ENCODE measurements at regions not wholly inside any gene's neighbourhood (a gene's known extent, or its start where the extent isn't known, plus 50 kb on each side); places are given as distances from the start of the nearest gene placed in this dataset.

DNA sequence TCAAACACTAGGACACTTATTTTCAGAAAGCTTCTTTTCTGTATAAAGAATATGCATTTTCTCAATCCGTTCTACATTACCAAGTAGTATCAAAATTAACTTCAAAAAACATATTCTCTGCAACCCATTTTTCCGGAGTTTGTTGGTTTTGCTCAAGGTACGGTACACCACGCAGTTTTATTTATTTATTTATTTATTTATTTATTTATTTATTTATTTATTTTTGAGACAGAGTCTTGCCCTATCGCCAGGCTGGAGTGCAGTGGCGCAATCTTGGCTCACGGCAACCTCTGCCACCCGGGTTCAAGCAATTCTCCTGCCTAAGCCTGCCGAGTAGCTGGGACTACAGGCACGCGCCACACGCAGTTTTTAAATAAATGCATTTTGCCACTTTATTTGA lies 900.3 kb downstream of the CBLN2 start:
- TF ChIP-seq, protein P1, sequence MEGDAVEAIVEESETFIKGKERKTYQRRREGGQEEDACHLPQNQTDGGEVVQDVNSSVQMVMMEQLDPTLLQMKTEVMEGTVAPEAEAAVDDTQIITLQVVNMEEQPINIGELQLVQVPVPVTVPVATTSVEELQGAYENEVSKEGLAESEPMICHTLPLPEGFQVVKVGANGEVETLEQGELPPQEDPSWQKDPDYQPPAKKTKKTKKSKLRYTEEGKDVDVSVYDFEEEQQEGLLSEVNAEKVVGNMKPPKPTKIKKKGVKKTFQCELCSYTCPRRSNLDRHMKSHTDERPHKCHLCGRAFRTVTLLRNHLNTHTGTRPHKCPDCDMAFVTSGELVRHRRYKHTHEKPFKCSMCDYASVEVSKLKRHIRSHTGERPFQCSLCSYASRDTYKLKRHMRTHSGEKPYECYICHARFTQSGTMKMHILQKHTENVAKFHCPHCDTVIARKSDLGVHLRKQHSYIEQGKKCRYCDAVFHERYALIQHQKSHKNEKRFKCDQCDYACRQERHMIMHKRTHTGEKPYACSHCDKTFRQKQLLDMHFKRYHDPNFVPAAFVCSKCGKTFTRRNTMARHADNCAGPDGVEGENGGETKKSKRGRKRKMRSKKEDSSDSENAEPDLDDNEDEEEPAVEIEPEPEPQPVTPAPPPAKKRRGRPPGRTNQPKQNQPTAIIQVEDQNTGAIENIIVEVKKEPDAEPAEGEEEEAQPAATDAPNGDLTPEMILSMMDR (IDR thresholded peaks at IDR 0.05 in 4 of 5, conservative IDR thresholded peaks at IDR 0.05 in 1 of 5): no peak
- no peak for TF ChIP-seq POLR2A (IDR thresholded peaks at IDR 0.05)
